ENCODE measurements at regions not wholly inside any gene's neighbourhood (a gene's known extent, or its start where the extent isn't known, plus 50 kb on each side); places are given as distances from the start of the nearest gene placed in this dataset.
A peak's percentile ranks its signal among the peaks of the same experiment; 100 is the strongest.

DNA sequence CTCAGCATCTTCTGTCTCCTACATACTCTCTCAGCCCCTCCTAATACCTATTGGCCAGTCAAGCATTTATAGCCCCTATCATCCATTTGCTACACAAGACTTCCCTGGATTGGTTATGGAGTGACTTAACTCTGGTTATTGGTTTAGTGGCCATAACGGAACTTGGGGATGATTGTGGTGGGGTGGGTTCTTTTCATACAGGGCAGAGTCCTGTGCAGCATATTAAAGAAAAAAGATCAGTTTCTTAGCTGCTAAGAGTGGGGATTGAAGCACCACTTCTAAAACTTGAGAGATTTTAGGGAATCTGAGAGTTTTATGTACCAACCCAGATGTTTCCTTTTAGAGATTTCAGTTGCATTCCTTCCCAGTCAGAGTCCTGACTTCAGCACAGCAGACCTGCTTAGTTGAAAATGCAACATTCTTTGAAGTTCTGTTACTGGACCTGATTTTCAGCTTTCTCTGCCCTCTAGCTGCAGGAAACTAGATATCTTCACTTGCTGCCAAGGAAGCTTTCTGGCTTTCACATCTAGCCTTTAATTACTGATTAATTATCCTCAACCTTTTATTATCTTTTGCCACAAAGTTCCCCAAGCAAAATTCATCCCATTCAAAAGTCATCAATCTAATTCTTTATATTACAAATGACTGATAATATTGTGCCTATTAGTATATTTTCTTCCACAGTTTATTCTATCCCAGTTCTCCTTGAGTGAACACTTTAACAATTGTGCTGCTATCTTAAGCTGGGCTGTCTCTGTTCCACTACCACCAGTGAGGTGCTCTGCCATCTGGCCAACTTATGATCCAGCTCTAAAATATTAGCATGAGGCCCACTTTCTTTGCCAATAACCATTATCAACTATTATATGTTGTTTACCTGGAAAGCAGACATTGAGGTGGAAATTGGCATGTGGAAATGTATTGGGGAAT is 906.0 kb upstream of the ALCAM start:
- peak; percentile 86 for DNase-seq (ENCODE audit: low read depth)

DNA sequence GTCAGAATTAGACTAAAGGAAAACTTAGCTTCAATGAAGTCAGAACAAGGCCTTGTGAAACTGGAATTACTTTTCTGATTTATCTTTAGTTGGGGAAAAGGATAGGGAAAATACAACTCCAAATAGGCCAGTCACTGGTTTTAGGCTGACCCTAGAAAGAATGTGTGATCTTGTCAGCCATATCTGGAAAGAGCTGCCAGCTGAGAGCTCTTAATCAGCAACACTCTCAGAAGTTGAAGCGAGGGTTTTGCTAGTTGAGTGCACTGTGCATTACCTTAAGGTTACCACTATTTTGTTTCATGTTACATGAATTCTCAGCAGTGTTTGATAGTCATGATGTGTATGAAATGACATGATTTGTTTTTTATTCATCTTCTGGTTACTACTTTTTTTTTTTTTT is 905.3 kb upstream of the ALCAM start:
- DNase-seq (ENCODE audit: low read depth): no peak

GRCh38 chr3:104472221-104472620 is 894.5 kb upstream of the ALCAM start:
- no peak for DNase-seq (ENCODE audit: low read depth)

DNA sequence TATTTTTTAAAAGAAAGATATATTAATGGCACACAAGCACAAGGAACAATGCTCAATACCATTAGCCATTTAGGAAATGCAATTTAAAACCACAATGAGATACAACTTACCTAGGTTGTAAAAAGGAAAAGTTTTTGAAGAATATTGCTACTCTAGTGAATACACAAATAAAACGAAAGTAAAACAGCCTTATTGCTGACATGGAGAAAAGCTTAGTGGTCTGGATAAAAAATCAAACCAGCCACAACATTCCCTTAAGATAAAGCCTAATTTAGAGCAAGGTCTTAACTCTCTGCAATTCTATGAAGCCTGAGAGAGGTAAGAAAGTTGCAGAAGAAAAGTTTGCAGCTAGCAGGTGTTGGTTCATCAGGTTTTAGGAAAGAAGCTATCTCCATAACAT is 892.7 kb upstream of the ALCAM start:
- no peak for DNase-seq (ENCODE audit: low read depth)

DNA sequence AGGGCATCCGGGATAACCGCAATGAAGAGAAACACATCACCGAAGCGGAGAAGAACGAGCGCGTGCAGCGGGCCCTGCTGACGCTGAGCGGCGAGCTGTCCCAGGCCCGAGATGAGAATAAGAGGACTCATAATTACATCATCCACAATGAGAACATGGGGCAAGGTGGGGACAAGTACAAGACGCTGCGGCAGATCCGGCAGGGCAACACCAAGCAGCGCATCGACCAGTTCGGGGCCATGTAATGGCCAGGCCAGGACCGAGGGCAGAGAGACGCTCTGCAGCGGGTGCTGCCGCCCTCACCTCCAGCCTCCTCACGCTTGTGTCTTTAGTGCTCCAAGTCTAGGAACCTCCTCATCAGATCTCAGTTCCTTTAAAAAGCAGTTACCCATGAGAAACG is 863.7 kb upstream of the ALCAM start:
- DNase-seq (ENCODE audit: low read depth): no peak

DNA sequence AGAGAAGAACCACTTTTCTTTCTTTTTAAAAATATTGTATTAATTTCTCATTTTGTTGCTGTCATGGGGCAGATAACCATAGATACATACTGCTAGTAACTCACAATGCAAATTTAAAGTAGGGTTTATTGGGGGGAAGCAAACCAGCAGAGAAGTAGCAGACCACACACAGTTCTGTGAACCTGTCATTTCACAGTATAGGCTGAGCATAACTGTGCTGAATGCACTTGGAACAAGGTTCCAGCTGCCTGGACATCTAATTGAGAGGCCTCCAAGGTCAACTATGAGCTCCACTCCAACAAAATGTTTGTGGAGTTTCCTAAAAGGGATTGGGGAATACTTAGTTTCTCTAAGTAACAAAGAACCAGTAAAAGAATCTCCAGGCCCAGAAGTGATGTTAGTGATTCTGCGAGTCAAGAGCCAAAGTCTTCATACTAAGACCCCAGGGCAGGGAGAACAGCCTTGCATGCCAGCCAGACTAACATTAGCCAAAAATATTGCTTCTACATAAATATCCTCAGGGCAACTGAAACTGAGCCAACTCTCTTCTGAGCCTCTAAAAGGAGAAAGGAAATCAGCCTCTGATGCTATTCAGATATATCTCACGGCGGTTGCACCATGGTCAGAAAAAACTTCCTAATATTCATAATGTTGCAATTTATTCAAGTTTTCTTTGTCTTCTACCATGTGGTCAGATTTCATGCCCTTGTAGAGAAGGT is 856.4 kb upstream of the ALCAM start:
- no peak for DNase-seq (ENCODE audit: low read depth)

- DNase-seq (ENCODE audit: low read depth): no peak
Observed at GRCh38 chr3:104514371-104514770, 852.3 kb upstream of the ALCAM start.

DNA sequence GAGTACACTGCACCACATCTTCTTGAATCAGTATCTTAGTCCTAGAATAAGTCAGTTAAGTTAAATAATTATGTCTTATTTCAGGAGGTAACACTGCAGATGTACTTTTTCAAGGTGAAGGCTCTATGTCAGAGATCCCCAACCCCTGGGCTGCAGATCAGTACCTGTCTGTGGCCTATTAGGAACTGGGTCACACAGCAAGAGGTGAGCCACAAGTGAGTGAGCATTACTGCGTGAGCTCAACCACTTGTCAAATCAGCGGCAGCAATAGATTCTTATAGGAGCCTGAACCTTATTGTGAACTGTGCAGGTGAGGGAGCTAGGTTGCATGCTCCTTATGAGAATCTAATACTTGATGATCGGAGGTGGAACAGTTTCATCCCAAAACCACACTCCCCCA is 851.9 kb upstream of the ALCAM start:
- DNase-seq (ENCODE audit: low read depth): no peak

- DNase-seq (ENCODE audit: low read depth): no peak
Observed at GRCh38 chr3:104519068-104519467, 847.6 kb upstream of the ALCAM start.

GRCh38 chr3:104519468-104520227 is 847.1 kb upstream of the ALCAM start:
- DNase-seq (ENCODE audit: low read depth): no peak

DNA sequence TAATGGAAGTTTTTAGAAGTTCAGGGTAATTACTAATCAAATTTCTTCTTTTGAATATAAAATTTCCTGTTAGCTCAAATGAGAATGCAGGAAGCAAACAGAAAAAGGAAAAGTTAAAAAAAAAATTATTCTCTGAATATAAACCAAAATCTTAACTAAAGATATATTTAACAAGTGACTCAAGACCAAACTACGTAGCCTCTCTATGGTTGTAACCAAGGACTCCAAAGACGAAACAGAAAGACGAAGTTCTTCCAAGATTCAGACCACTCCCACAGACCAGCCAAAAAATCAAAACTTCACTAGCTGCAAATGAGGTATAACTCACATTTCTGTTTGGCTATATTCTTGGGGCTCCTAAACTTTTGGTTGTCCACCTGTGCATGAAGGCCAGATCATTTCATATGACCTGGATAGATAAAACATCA is 846.5 kb upstream of the ALCAM start:
- DNase-seq (ENCODE audit: low read depth): no peak

DNA sequence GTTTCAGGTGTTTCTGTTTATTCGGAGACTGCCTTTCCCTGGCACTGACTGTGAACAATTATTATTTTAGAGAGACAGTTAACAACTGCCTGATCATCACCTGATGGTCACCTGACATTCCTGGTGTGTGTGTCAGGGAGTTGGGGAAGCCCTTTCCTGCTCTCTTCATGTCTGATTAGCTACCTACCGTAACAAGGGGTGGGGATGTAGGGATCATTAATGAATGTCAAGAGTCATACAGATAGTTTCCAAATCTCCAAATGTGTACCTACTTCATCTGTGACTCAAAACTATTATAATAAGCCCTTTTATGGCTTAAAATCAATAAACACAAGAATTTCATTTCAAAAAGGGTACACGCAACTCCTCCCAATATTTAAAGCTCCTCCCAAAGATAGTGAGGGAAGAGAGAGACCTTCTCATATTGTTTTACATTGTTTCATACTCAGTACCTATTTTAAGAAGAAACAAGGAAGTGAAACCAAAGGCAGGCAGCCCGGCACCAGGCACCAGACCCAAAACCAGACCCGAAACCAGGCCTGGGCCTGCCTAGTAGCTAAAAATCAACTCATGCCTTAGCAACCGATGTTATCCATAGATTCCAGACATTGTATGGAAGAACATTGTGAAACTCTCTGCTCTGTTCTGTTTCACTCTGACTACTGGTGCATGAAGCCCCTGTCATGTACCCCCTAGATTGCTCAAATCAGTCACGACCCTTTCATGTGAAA is 844.9 kb upstream of the ALCAM start:
- no peak for DNase-seq (ENCODE audit: low read depth)

DNA sequence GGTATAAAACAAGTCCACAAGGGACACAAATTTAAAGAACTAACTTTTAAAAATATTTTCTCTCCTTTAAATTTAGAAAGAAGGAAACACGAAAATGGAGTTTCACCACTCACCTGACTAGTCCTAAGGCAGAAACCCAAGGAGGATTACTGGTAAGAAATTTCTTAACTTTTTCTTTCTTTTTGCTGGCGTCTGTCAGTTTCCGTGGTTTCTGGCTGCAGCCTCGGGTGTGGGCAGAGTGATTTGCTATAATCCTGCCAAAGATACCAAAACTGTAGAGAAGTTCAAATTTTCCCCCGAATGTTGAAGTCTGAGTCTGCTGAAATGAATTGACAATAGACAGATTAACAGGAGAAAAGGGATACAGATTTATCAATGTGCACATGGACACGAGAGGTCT is 843.6 kb upstream of the ALCAM start:
- no peak for DNase-seq (ENCODE audit: low read depth)

DNA sequence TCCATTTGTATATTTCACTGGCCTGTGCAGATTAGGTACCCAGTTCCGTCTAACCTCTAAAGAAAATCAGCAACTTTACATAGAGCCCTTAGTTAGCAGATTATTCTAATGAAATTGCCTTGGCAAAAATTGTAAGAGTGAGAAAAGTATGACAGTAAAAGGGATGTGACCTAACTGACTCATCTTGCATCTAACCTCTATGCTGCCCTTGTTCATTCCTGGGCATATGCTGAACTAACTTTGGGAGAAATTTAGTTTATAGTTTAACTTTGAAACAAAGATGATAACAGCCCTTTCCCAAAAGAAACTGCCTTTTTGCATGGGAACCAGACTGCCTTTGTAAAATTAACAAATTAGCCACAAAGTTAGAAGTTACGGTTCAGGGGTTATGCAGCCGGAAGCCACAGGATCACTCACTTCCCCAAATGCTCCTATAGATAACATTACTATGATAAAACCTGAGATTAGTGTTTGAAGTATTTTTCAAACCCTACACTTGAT is 839.8 kb upstream of the ALCAM start:
- DNase-seq (ENCODE audit: low read depth): no peak

GRCh38 chr3:104530934-104531333 is 835.8 kb upstream of the ALCAM start:
- no peak for DNase-seq (ENCODE audit: low read depth)

GRCh38 chr3:104536715-104537114 is 830.0 kb upstream of the ALCAM start:
- DNase-seq (ENCODE audit: low read depth): peak; percentile 6

DNA sequence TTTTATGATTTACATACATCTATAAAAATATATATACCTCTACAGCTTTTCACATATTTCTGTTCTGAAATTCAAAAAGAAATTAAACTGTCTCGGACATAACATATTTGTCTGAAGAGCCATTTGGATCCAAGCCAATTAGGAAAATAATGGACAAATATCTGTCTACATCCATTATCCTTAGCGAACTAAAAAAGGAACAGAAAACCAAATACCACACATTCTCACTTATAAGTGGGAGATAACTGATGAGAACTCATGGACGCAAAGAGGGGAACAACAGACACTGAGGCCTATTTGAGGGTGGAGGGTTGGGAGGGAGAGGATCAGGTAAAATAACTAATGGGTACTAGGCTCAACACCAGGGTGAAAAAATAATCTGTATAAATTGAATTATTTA is 829.4 kb upstream of the ALCAM start:
- DNase-seq (ENCODE audit: low read depth): no peak

DNA sequence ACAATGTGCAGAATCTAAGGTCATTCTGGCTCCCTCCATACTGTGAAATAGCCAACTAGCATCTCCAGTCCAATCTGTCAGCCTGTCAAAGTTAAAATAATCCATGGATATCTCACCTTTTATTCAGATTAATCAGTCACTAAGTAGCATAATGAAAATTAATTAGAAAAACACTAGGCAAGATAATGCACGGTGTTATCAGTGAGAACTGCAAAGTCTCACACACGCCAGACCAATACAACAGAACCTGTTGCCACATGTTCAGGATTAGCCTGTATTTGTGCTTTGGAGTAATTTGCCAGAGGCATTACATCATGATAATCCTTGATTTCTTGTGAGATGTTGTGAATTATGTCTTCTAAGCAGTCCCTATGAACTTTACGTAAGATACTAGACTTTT is 820.4 kb upstream of the ALCAM start:
- no peak for DNase-seq (ENCODE audit: low read depth)

GRCh38 chr3:104547031-104547430 is 819.7 kb upstream of the ALCAM start:
- DNase-seq (ENCODE audit: low read depth): no peak

GRCh38 chr3:104548401-104548800 is 818.3 kb upstream of the ALCAM start:
- no peak for DNase-seq (ENCODE audit: low read depth)

GRCh38 chr3:104549099-104549714 is 817.5 kb upstream of the ALCAM start:
- DNase-seq (ENCODE audit: low read depth): no peak
